Sigmoid colon (tissue), 6 donors: ENCODE measurements at regions not wholly inside any gene's neighbourhood (a gene's known extent, or its start where the extent isn't known, plus 50 kb on each side); places are given as distances from the start of the nearest gene placed in this dataset.
A peak's percentile ranks its signal among the peaks of the same experiment; 100 is the strongest.

Experiments used
- DNase-seq: peaks from one replicate; pipeline ENCODE4 v3.0.0-alpha.2; 2019
- H3K27ac ChIP-seq, 4 donors: fragments of 200-600 bp; sonication (generic); one replicate each; pipeline ENCODE4 v1.5.1; 2016 to 2019; ENCODE audit warnings: mild to moderate bottlenecking in 1 of 4
- H3K27me3 ChIP-seq, 3 donors: fragments of 200-600 bp; sonication (generic); one replicate each; pipeline ENCODE4 v1.5.1; 2019; ENCODE audit warnings: mild to moderate bottlenecking in 1 of 3
- H3K36me3 ChIP-seq, 4 donors: fragments of 200-600 bp; sonication (generic); one replicate each; pipeline ENCODE4 v1.5.1; 2016 to 2019
- H3K4me1 ChIP-seq, 4 donors: fragments of 200-600 bp; sonication (generic); one replicate each; pipeline ENCODE4 v1.5.1; 2017 to 2019
- H3K4me3 ChIP-seq, 4 donors: fragments of 200-600 bp; sonication (generic); one replicate each; pipeline ENCODE4 v1.5.1; 2017 to 2019; ENCODE audit warnings: mild to moderate bottlenecking in 2 of 4, moderate library complexity in 1 of 4
- H3K9me3 ChIP-seq, 4 donors: fragments of 200-600 bp in 3 of 4; sonication (generic) in 3 of 4; one replicate each; pipeline versions ENCODE4 v1.5.1 to v1.6.1; 2013 to 2019
- CTCF ChIP-seq, 4 experiments: fragments of 450-650 bp in 3 of 4; fragments of 200-600 bp in 1 of 4; IDR thresholded peaks; one replicate each; pipeline ENCODE4 v1.5.1; 2016 to 2019; ENCODE audit warnings: antibody characterized with exemption in 4 of 4, mild to moderate bottlenecking in 3 of 4, moderate library complexity in 2 of 4
- EP300 ChIP-seq, 4 donors: sonication (generic); formaldehyde crosslinking; IDR thresholded peaks; one replicate each; pipeline ENCODE4 v1.6.1; 2017; ENCODE audit warnings: antibody characterized with exemption in 4 of 4
- POLR2A ChIP-seq, 2 donors: fragments of 450-650 bp; IDR thresholded peaks; one replicate each; pipeline ENCODE4 v1.6.1; 2016; ENCODE audit warnings: antibody characterized with exemption in 2 of 2, mild to moderate bottlenecking in 2 of 2, moderate library complexity in 2 of 2
- POLR2AphosphoS5 ChIP-seq, 4 donors: sonication (generic); formaldehyde crosslinking; IDR thresholded peaks; one replicate each; pipeline ENCODE4 v1.6.1; 2017; ENCODE audit warnings: antibody characterized with exemption in 4 of 4
- WGBS, 2 donors: extraction: QIAGEN DNeasy Blood & Tissue Kit; methylation state at CpG; one replicate each; pipeline ENCODE4 v1.1.7; 2013; 5-methylcytosine and 5-hydroxymethylcytosine counted together
- intact Hi-C: fragments of 100-400 bp; cut with DNase I; formaldehyde crosslinking; loops from one replicate; pipeline ENCODE4 v1.15.1; 2023
- donor health status: healthy with polysubstance abuse.
- donor health status: healthy.

GRCh38 chr10:78313048-78313381, 279.4 kb downstream of the RPS24 start:
- Histone ChIP-seq H3K27ac (peak overlapping the region; percentile 16 to 93 (median 88)), H3K4me3 (no peak overlapping the region), H3K4me1 (peaks cover 0 to 75% (median 55%) of the 10 kb centered on the region in 4 donors), H3K36me3 (no peaks in the 10 kb centered on the region), H3K9me3 (no peaks in the 10 kb centered on the region), H3K27me3 (no peaks in the 10 kb centered on the region)
- 84 to 92% methylated on average over 3 of the region's 3 CpGs for WGBS, 2 donors
- TF ChIP-seq POLR2AphosphoS5 (IDR thresholded peaks at IDR 0.05) (no peak), EP300 (IDR thresholded peaks at IDR 0.05) (no peak), CTCF (IDR thresholded peaks at IDR 0.05) (no peak), POLR2A (IDR thresholded peaks at IDR 0.05) (no peak)
- DNase-seq, result no peak
- intact Hi-C loops, result loop anchor here (5.0 kb wide), 2 partner anchors 159 to 199 kb away; no protein-coding TSS in a partner anchor

GRCh38 chr10:78313636-78314035, 280.0 kb downstream of the RPS24 start:
- intact Hi-C loops, result loop anchor here (5.0 kb wide), 2 partner anchors 159 to 199 kb away; no protein-coding TSS in a partner anchor
- Histone ChIP-seq H3K4me3 (no peak overlapping the region), H3K36me3 (no peaks in the 10 kb centered on the region), H3K27me3 (no peaks in the 10 kb centered on the region), H3K4me1 (peaks cover 0 to 81% (median 61%) of the 10 kb centered on the region in 4 donors), H3K27ac (peak overlapping the region in 3 of 4 donors; percentile 87 to 93 (median 90)), H3K9me3 (no peaks in the 10 kb centered on the region)
- 97 to 98% methylated on average over 3 of the region's 3 CpGs for WGBS, 2 donors
- DNase-seq, result no peak
- TF ChIP-seq CTCF (IDR thresholded peaks at IDR 0.05) (no peak), POLR2A (IDR thresholded peaks at IDR 0.05) (no peak), EP300 (IDR thresholded peaks at IDR 0.05) (no peak), POLR2AphosphoS5 (IDR thresholded peaks at IDR 0.05) (no peak)

DNA sequence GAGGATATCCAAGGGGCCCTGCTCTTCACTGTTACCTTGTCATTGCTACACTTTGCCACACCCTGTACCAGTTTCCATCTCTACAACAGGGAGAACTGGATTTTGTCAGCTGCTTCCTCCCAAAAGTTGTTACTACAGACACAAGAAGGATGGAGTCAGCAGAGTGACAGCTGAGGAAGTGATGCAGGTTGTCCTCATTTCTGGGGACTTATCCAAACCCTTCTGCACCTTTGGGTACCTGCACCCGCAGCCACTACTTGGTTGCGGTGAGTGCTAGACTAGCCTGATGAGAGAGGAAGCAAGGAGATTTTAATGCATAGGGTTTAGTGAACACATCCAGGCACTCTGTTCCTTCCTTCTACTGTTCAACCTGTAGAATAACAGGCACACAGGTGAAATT, 281.0 kb downstream of the RPS24 start:
- H3K27me3 ChIP-seq, result no peaks in the 10 kb centered on the region
- TF ChIP-seq EP300 (IDR thresholded peaks at IDR 0.05) (no peak), POLR2AphosphoS5 (IDR thresholded peaks at IDR 0.05) (no peak), POLR2A (IDR thresholded peaks at IDR 0.05) (no peak), CTCF (IDR thresholded peaks at IDR 0.05) (no peak)
- H3K4me1 ChIP-seq, result peaks cover 0 to 89% (median 69%) of the 10 kb centered on the region in 4 donors
- H3K27ac ChIP-seq, result peak overlapping the region in 3 of 4 donors; percentile 87 to 93 (median 90)
- no peak for DNase-seq
- intact Hi-C loops, result loop anchor here (5.0 kb wide), 2 partner anchors 158 to 198 kb away; no protein-coding TSS in a partner anchor
- H3K36me3 ChIP-seq, result no peaks in the 10 kb centered on the region
- 95 to 96% methylated on average over 2 of the region's 2 CpGs for WGBS, 2 donors
- no peaks in the 10 kb centered on the region for H3K9me3 ChIP-seq
- H3K4me3 ChIP-seq, result no peak overlapping the region

GRCh38 chr10:78316451-78316931, 282.8 kb downstream of the RPS24 start:
- TF ChIP-seq EP300 (IDR thresholded peaks at IDR 0.05) (peak in 2 of 4 donors; percentile 70 to 74), POLR2A (IDR thresholded peaks at IDR 0.05) (no peak), POLR2AphosphoS5 (IDR thresholded peaks at IDR 0.05) (peak; percentile 47 to 84 (median 80)), CTCF (IDR thresholded peaks at IDR 0.05) (no peak)
- Histone ChIP-seq H3K27ac (peak overlapping the region; percentile 23 to 93 (median 88)), H3K36me3 (no peaks in the 10 kb centered on the region), H3K4me3 (no peak overlapping the region), H3K27me3 (no peaks in the 10 kb centered on the region), H3K4me1 (peaks cover 0 to 77% (median 68%) of the 10 kb centered on the region in 4 donors), H3K9me3 (no peaks in the 10 kb centered on the region)
- intact Hi-C loops, result no loop called here
- DNase-seq, result peak; percentile 87
- 68 to 87% methylated on average over 1 of the region's 1 CpG for whole genome bisulfite sequencing, 2 donors

- no peaks in the 10 kb centered on the region for H3K27me3 ChIP-seq
- 94 to 100% methylated on average over 1 of the region's 1 CpG for WGBS, 2 donors
- no peak for TF ChIP-seq EP300 (IDR thresholded peaks at IDR 0.05)
- TF ChIP-seq POLR2A (IDR thresholded peaks at IDR 0.05), result no peak
- TF ChIP-seq POLR2AphosphoS5 (IDR thresholded peaks at IDR 0.05), result no peak
- no peak for TF ChIP-seq CTCF (IDR thresholded peaks at IDR 0.05)
- peaks cover 0 to 62% (median 57%) of the 10 kb centered on the region in 4 donors for H3K4me1 ChIP-seq
- peak; percentile 63 for DNase-seq
- H3K9me3 ChIP-seq, result no peaks in the 10 kb centered on the region
- peak overlapping the region in 3 of 4 donors; percentile 87 to 93 (median 90) for H3K27ac ChIP-seq
- intact Hi-C loops, result no loop called here
- no peak overlapping the region for H3K4me3 ChIP-seq
- no peaks in the 10 kb centered on the region for H3K36me3 ChIP-seq
Observed at GRCh38 chr10:78318305-78318704, 284.6 kb downstream of the RPS24 start.
